GM12892 (cell line): ENCODE measurements at regions not wholly inside any gene's neighbourhood (a gene's known extent, or its start where the extent isn't known, plus 50 kb on each side); places are given as distances from the start of the nearest gene placed in this dataset.

Experiments
- POLR2A ChIP-seq: IDR thresholded peaks from 2 replicates; pipeline ENCODE4 v1.6.1; 2011; ENCODE audit warnings: low read depth, low read length, control low read depth
- POLR2AphosphoS5 ChIP-seq: IDR thresholded peaks from 2 replicates; pipeline ENCODE4 v1.6.1; 2011; ENCODE audit warnings: low read depth, low read length, control low read depth

- TF ChIP-seq POLR2AphosphoS5 (no peak), POLR2A (no peak)
Measured at GRCh38 chr16:85531516-85531915, 81.6 kb upstream of the GSE1 start.
